Activated gamma-delta T cell treated with Interleukin-2 at 50 U/mL for 16 hours (primary cell): ENCODE measurements at regions not wholly inside any gene's neighbourhood (a gene's known extent, or its start where the extent isn't known, plus 50 kb on each side); places are given as distances from the start of the nearest gene placed in this dataset.
A peak's percentile ranks its signal among the peaks of the same experiment; 100 is the strongest.
"Not testable (repeated sequence)": the region's sequence is repeated elsewhere in the genome, so short reads cannot be mapped to it uniquely, and the experiment has no call there.

ENCODE experiments used
- DNase-seq: peaks from one replicate; pipeline ENCODE4 v3.0.0-alpha.2; 2020

DNA sequence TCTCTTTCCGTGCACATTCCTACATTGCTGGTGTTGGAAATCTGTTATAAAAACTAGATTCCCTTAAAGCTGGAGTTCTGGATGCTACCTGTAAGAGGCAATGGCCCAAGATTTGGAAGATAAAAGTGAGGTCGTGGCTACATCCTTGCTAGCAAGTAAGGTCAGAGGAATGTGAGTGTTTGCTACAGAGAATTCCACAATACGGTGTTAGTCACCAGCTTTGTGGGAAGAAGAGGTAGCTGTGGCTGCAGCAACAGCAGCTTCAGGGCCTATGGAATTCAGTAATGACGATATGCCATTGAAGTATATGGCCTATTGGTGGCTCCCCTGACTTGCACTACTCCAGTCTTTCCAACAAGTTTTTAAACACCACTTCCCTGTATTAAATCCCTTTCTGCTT, 227.7 kb upstream of the TMEM260 start:
- no peak for DNase-seq

- DNase-seq, result no peak
Observed at GRCh38 chr14:56352999-56353398, 226.6 kb upstream of the TMEM260 start.

- no peak for DNase-seq
Observed at GRCh38 chr14:56357428-56357827, 222.2 kb upstream of the TMEM260 start.

GRCh38 chr14:56358275-56358674, 221.3 kb upstream of the TMEM260 start:
- DNase-seq, result no peak

DNA sequence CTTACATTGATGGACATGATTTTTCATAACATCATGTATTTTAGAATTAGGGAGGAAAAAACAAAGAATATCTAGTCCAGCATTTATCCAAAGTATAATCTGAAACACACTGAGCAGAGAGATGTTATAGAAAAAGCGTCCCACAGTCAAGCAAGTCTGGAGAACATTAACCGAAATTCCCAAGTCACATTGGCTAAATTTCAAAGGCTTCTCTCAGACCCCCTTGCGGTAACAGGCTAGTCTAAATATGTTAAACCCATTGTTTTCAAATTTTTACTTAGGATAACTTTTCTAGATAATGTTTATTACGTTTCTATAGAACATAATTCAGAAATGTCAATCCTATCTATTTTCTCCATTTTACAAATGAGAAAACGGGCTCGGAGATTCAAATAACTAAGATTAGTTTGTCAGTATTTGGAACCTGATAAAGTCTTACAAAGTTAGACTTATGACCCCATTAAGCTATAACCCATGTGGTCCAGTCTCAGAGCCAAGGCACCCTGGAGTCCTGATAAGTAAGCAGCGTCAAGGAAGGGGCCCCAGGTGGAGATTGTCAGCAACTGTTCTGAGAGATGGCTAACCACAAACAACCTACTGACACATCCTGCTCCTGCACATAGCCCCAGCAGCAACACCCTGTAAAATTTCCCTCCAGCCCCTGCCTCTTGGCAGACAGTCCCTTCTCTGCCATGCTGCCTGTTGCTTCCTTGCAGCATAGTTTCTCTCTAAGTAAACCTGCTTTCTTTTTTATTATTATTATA, 220.6 kb upstream of the TMEM260 start:
- DNase-seq, result peak; percentile 8

DNA sequence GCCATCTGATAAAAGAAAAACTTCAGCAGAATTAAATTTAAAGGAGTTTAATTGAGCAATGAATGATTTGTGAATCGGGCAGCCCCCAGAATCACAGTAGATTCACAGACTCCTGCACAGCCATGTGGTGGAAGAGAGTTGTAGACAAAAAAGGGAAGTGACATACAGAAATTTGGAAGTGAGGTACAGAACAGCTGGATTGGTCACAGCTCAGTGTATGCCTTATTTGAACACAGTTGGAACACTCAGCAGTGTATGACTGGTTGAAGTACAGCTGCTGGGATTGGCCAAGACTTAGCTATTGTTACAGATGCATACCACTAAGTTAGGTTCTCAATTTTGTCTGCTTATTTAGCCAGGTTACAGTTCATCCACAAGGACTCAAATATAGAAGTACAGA, 213.9 kb upstream of the TMEM260 start:
- DNase-seq, result not testable (repeated sequence)

DNA sequence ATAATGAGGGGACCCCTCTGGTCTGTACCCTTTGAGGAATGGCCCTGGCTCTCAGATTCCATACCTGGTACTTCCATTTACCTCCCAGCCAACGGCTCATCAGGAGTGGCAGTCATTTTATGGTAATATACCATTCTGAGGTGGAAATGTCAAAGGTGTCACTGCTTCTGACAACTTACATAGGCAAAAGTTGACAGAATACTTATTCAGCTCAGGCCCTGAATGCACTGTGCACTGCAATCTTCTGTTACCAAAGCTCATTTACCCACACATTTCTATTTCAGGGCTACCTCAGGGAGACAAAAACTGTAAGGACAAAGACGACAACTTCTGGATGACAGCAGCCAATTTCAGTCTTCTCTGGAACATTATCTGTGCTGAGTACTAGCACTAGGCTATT, 212.2 kb upstream of the TMEM260 start:
- no peak for DNase-seq

GRCh38 chr14:56371737-56372136, 207.9 kb upstream of the TMEM260 start:
- DNase-seq, result no peak

GRCh38 chr14:56374421-56374820, 205.2 kb upstream of the TMEM260 start:
- no peak for DNase-seq

- no peak for DNase-seq
Observed at GRCh38 chr14:56378046-56378445, 201.6 kb upstream of the TMEM260 start.

GRCh38 chr14:56378475-56378877, 201.1 kb upstream of the TMEM260 start:
- DNase-seq, result no peak

DNA sequence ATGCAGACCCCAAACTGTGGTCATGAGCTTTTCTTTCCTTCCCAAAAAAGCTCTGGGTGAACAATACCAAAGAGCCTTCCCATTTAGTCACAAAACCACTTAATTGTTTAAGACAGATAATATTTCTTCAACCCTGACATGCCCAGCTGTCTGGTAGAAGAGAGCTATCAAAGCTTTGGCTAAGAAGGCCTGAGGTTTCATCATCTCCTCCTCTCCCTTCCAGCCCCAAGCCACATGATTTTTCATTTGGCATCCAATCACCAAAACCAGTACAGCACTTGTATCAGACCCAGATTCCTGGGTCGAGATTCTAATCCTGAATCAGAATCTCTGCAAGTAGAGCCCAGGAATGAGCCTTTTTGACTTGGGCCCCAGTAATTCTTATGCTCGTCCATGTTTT, 199.6 kb upstream of the TMEM260 start:
- no peak for DNase-seq

DNA sequence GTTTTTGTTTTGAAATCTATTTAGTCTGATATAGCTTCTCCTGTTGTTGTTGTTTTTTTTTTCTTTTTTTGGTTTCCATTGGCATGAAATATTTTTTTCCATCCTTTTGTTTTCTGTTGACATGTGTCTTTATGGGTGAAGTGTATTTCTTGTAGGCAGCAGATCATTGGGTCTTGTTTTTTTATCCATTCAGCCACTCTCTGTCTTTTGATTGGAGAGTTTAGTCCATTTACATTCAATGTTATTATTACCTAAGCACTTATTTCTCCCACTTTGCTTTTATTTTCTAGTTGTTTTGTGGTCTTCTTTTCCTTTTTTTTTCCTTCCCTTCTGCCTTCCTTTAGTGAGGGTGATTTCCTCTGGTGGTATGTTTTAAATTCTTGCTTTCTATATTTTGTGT, 193.6 kb upstream of the TMEM260 start:
- no peak for DNase-seq

DNA sequence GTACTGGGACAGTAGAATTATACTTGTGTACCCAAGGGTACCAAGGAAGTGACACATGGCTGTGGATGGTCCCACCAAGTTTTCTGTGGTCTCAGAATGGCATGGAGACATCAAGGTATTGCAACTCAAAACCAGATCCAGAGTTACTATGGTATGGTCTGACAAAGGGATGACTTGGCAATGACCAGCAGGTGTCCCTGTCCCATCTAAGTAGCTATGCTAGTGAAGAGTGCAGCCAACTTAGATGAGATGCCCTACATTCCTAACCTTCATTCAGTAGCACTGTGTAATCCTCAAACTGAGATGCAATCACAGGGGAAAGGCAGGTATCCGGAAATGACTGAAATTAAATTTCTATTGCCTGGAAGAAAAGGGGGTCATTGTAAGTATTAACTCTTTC, 188.7 kb upstream of the TMEM260 start:
- no peak for DNase-seq

DNA sequence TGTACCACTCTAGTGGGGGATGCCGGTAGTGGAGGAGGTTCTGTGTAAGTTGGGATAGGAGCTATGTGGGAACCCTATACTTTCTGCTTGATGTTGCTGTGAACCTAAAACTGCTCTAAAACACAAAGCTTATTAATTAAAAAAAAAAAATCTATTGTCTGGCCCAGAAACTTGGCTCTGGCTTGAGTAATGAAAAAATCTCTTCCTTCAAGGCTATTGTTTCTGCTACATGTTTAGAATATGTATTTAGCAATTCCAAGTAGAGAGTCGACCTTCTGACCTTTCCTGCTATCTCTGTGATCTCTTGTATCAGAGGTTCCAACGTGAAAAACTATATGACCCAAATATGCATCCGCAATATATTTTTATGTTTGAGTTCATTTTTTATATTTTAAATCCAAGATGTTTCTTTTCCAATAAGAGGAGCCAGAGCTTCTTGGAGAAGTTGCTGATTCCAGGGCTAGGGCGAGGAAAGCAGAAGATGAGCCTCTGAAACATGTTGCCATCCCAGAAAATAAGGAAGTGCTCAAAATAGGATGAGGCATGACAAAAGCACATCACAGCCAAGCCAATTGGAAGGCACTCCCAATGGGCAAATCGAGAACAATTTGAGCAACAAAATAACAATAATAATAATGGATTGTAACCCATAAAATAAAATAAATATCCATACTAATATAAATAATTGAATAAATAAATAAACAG, 184.6 kb upstream of the TMEM260 start:
- no peak for DNase-seq

- no peak for DNase-seq
Observed at GRCh38 chr14:56400109-56400825, 179.3 kb upstream of the TMEM260 start.

- DNase-seq, result no peak
Observed at GRCh38 chr14:56412468-56413434, 166.8 kb upstream of the TMEM260 start.

DNA sequence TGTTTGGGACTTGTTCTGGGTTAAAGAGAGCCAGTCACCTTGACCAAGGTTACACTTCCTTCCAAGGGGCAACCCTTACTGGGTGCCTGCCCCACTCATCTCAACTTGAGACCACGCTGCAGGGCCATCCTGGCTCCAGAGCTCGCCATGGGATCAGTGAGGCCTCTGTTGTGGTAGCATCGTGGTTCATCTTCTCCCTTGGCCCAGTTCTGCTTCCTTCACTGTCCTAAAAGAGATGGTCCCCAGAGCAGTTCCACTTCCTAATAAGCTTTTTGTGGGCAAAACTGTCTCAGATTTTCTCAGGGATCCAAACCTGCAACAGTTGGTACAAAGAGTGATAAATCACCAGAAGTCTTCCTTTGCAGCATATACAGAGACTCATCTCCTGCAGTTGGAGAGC, 165.9 kb upstream of the TMEM260 start:
- no peak for DNase-seq

DNA sequence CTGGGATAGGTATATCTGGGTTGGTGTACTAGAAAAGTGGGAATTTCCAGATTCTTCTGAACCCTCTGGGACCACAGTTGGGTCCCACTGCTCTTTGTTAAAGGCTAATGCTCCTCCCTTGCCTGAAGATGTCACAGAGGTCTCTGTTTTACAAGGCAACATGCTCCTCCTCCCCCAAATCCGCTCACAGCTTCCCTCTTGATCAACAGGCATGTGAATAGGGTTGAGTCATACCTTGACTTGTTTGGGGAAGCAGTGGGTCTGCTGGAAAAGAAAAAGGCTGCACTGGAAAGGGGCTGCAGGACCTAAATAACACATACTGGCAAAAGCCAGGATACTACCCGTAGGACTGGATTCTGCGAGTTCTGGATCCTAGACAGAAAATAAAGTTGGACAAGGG, 165.4 kb upstream of the TMEM260 start:
- DNase-seq, result no peak

DNA sequence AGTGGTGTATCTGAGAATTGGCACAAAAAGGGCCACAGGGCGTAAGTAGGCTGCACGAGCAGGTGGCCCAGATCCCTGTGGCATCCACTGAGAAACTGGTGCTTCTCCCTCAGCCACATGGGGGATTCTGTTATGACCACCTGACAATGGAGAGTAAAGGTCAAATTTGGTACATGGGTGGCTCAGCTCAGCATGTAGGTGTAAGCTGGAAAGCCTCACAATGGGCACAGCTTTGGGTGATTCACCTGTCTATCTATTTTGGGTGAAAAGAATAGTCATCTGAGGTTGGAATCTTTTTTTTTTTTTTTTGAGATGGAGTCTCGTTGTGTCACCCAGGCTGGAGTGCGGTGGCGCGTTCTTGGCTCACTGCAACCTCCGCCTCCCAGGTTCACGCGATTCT, 163.4 kb upstream of the TMEM260 start:
- no peak for DNase-seq

- DNase-seq, result no peak
Observed at GRCh38 chr14:56417173-56417572, 162.4 kb upstream of the TMEM260 start.

- no peak for DNase-seq
Observed at GRCh38 chr14:56419750-56420149, 159.8 kb upstream of the TMEM260 start.

DNA sequence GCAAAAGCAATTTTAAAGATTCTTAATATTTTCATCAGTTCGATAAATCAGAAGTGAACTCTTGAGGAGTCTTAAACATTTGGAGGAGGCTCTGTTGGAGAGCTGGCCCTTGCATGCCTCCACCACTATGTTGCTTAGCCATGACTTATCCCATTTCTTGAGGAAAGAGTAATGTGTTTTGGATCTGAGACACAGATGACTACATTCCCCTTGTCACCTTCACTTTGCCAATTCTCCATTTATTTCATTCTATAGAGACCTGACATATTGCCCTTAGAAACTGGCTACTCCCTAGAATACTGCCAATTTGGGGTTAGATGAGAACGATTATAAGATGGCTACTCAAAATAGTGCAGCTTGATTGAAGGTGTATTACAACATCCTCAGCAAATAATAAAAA, 157.4 kb upstream of the TMEM260 start:
- no peak for DNase-seq
